HT-29 (cell line): ENCODE measurements at regions not wholly inside any gene's neighbourhood (a gene's known extent, or its start where the extent isn't known, plus 50 kb on each side); places are given as distances from the start of the nearest gene placed in this dataset.

ENCODE experiments used
- DNase-seq: peaks from one replicate; pipeline ENCODE4 v3.0.0-alpha.2; 2015; ENCODE audit warnings: low spot score

DNA sequence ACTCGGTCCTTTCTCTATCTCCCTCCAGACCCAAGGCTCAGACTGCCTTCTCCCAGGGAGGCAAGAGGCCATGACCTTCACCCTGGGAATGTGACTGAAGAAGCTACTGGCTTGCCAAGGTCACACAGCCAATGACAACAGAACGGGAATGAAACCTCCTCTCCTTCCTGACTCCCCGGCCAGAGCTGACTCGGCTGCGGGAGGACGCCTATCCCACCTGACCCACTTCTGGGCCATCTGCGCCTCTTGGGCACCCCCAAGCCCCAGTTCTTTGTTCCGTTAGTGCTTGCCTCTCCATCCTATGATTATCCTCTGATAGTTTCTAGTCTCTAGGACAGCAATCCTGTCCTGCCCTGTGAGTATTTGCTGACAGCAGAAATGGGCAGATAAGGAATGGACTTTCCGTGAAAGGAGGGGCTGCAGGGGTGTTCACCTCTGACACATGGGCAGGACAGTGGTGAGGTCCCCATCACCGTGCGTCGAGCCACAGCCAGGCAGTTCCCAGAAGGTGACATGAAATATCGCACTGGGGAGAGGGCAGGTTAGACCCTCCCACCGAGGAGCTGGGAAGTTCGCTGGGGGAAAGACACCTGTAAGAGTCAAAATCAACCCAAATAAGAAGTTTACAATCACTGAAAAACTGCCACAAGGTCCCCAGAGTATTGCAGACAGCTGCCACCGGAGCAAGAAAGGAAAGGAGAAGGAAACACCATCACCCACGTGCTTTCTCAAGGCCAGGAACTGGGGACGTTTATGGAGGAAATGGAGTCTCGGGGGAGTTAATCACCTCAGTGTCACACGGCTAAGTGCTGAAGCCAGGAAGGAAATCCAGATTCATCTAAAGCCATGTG, 63.0 kb downstream of the INSIG1 start:
- DNase-seq = no peak

DNA sequence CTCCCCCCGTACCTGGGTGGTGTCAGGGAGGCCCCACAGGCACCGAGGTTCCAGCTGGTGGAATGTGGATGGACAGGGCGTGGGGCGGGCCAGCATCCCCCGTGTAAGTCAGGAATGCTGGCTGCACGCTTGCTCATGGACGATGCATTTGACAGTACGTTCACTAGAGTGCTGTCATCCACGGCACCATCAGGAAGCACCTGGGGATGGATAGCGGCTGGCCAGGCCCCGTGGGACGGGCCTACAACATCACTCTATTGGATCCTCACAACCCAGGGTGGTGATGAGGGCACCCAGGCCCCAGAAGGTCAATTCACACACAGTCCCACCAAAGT, 63.6 kb downstream of the INSIG1 start:
- DNase-seq = no peak

- no peak for DNase-seq
Measured at GRCh38 chr7:155361947-155362346, 64.3 kb downstream of the INSIG1 start.

DNA sequence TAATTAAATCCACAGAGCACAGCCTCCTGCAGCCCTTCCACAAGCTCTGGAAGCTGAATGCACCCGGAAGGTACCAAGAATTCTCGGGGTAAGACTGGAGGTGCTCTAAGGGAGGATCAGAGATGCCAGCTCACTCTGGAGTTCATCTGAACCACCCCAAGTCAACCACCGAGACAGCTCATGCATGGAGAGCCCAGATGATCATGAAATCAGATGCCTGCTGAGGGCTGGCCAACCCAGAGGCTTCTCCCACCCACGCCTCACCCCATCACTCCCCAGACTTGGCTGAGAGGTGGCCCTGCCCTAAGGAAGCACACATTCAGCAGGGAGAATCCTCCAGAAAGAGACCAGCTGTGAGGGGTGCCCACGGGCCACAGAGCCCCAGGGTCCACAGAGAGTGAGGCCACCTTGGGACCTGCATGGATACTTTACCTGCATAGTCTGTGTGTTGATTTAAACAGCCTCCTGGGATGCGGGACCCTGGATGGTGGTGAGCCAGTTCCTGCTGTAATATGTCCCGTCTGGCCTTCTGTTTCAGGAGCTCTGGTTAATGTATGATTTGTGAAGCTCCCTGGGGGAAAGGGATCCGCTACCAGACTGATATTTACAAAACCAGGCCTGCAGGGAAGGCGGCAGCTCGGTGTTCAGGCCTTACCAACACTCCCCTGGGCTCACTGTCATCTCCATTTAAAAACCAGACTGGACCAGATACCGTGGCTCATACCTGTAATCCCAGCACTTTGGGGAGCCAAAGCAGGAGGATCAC, 64.9 kb downstream of the INSIG1 start:
- DNase-seq = no peak

GRCh38 chr7:155363146-155363539, 65.5 kb downstream of the INSIG1 start:
- DNase-seq = no peak

GRCh38 chr7:155363852-155364600, 66.3 kb downstream of the INSIG1 start:
- no peak for DNase-seq

- DNase-seq = no peak
Measured at GRCh38 chr7:155365146-155365874, 67.6 kb downstream of the INSIG1 start.

DNA sequence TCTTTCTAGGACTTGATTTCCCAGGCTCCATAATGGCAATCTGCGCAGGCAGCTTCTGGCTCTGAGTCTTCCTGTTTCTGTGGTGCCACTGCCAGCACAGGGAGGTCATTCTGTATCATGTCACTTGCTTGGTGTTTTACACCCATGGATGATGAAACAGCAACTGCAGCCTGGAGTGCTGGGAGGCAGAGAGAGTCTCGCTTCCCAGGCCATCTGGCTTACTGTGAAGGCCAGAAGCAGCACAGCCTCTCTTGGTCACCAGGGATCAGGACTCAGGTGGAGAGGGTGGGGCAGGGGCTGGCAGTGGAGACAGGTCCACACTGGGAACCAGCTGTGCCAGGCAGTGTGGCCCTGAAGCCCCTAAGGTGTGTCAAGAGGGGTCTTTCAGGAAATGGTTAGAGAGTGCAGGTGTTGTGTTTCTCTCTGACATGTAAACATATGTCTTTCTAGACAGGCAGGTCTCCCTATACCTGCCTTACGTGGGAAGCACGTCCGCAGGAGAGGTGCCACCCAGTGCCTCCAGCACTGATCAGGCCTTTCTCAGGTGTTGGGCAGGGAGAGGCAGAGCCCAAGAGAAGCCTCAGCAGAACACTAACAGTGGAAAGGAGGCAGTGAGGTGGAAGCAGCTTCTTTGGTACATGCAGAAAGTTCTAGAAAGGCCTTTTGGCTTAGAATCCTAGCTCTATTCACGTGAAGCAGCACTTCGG, 71.4 kb downstream of the INSIG1 start:
- DNase-seq = no peak

GRCh38 chr7:155369766-155370165, 72.1 kb downstream of the INSIG1 start:
- no peak for DNase-seq

GRCh38 chr7:155371331-155371883, 73.7 kb downstream of the INSIG1 start:
- DNase-seq = no peak

DNA sequence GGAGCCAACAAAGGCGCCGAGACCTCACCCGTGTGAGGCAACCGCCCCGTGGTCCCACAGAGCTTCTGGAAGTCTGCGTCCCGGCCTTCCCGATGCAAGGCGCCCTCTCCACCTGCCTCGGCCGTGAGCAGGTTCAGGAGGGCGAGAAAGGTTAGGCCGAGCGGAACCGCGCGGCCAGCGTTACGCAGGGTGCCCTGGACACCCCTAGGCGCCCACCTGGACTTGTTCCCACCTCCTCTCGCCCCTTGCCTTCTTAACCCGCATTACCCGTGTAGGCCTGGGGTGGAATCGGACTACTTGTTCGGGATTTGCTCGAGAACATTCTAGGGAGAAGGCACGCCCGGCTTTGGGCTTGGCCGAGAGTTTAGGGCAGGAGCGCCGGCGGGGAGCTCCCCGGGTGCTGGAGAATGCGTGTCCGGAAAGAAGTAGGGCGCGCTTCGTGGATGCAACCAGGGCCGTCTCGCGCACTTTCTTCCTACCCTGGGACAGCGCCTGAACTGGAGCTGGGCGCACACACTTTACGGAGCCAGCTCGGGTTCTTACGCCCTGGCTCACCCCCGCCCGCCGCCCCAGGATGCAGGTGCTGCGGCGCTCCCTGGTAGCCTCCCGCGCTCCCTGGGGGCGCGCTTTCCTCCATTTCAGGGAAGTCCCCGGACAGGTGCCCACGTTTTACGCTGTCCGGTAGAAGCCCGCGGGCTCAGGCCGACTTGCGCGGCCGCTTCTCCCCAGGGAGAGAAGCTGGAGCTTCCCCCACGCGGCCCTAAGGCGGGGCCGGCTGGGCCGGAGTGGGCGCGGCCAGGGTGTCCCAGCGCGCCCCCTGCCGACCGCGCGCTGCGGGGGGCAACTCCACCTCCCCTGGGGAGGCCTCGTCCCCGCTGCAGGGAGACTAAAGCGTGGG, 74.5 kb downstream of the INSIG1 start:
- DNase-seq = no peak

GRCh38 chr7:155372782-155373358, 75.2 kb downstream of the INSIG1 start:
- no peak for DNase-seq

GRCh38 chr7:155373359-155374273, 75.9 kb downstream of the INSIG1 start:
- no peak for DNase-seq

DNA sequence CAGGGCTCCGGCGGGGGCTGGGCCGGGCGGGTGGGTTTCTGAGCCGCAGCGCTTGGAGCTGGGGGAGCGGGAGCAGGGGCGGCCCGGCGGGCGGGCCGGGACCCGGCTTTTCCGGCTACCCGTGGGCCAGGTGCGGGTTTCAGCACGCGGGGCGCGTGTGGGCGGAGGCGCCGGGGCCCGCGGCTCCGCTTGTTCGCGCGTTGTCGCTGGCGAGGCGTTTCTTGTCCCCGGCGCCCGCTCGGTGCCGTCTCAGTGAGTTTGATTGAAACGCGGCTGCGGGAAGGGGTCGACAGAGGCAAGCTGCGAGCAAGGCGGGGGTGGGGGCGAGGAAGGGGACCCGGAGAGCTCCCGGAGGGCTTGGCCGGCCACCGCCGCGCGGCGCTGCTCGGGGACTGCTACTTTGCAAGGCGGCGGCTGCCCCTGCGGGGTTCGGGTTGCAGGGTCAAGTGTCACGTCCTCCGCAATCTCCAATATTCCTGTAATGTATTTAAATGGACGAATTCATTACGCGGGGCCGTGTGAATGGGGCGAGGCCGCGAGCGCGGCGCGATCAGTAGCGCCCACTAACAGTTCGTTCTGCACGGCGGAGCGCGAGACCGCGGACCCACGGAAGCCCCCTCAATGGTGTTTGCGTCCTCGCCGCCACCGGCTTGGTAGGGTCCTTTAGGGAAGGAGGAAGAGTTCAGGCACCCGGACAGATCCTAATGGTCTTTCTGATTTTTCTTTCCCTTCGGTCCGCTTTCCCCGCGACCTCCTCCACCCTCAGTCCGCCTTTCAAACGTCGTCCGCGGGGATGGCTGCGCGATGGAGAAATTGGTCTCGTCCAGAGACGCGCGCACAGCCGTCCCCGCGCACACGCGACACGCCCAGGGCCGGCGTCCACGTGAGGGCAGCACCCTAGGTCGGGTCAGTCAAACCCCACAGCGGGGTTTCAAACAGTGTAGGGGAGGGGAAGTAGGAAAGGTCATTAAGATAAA, 76.9 kb downstream of the INSIG1 start:
- DNase-seq = no peak

- DNase-seq = no peak
Measured at GRCh38 chr7:155375337-155376277, 77.9 kb downstream of the INSIG1 start.
